Neural crest cell (in vitro differentiated cells): ENCODE measurements at regions not wholly inside any gene's neighbourhood (a gene's known extent, or its start where the extent isn't known, plus 50 kb on each side); places are given as distances from the start of the nearest gene placed in this dataset.

Source experiments
- DNase-seq: peaks from one replicate; pipeline ENCODE4 v3.0.0; 2021; ENCODE audit warnings: low read depth, mixed read lengths, low spot score
- H3K27ac Mint-ChIP-seq: one replicate; pipeline ENCODE4 v1.8.0; 2021; ENCODE audit warnings: mild to moderate bottlenecking, mixed read lengths; ENCODE audit not compliant: unreplicated experiment
- H3K27me3 Mint-ChIP-seq: 2 replicates; pipeline ENCODE4 v1.8.0; 2021; ENCODE audit warnings: low read depth, mild to moderate bottlenecking, mixed read lengths
- H3K36me3 Mint-ChIP-seq: 2 replicates; pipeline ENCODE4 v1.8.0; 2021; ENCODE audit warnings: low read depth, mild to moderate bottlenecking, mixed read lengths
- H3K4me1 Mint-ChIP-seq: 2 replicates; pipeline ENCODE4 v1.8.0; 2021; ENCODE audit warnings: mixed read lengths
- H3K4me3 Mint-ChIP-seq: one replicate; pipeline ENCODE4 v1.8.0; 2021; ENCODE audit warnings: mild to moderate bottlenecking, mixed read lengths
- H3K9me3 Mint-ChIP-seq: 2 replicates; pipeline ENCODE4 v1.8.0; 2021; ENCODE audit warnings: mixed read lengths
- TF ChIP-seq, protein P1 (sequence below): fragments of 200-600 bp; sonication (generic); conservative IDR thresholded peaks from 2 replicates; pipeline ENCODE4 v1.5.0; 2021; ENCODE audit warnings: antibody characterized with exemption, mild to moderate bottlenecking

DNA sequence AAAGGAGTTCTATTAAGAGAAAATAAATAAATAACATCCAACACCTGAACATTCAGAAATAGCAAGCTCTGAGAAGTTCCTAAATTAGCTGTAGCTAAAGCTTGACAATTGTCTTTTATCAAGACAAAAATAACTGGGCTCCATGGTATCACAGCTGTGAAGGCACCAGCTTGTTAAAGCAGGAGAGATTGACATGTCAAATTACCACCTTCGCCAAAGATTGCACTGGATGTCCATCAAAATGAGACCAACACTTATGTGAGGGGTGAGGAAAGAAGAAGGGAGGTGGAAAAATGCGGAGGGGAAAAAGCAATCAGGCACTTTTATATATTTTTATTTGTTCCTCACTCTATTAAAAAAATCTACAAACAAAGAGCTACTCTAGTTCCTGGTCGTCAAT, 1827.5 kb upstream of the RAG2 start:
- no peaks in the 10 kb centered on the region for H3K4me1 Mint-ChIP-seq
- peak overlapping the region; percentile 72 for H3K27ac Mint-ChIP-seq
- TF ChIP-seq, protein P1, sequence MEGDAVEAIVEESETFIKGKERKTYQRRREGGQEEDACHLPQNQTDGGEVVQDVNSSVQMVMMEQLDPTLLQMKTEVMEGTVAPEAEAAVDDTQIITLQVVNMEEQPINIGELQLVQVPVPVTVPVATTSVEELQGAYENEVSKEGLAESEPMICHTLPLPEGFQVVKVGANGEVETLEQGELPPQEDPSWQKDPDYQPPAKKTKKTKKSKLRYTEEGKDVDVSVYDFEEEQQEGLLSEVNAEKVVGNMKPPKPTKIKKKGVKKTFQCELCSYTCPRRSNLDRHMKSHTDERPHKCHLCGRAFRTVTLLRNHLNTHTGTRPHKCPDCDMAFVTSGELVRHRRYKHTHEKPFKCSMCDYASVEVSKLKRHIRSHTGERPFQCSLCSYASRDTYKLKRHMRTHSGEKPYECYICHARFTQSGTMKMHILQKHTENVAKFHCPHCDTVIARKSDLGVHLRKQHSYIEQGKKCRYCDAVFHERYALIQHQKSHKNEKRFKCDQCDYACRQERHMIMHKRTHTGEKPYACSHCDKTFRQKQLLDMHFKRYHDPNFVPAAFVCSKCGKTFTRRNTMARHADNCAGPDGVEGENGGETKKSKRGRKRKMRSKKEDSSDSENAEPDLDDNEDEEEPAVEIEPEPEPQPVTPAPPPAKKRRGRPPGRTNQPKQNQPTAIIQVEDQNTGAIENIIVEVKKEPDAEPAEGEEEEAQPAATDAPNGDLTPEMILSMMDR, result no peak
- H3K27me3 Mint-ChIP-seq, result no peaks in the 10 kb centered on the region
- peaks cover 2% of the 10 kb centered on the region for H3K36me3 Mint-ChIP-seq
- DNase-seq, result no peak
- H3K4me3 Mint-ChIP-seq, result no peak overlapping the region
- no peaks in the 10 kb centered on the region for H3K9me3 Mint-ChIP-seq

DNA sequence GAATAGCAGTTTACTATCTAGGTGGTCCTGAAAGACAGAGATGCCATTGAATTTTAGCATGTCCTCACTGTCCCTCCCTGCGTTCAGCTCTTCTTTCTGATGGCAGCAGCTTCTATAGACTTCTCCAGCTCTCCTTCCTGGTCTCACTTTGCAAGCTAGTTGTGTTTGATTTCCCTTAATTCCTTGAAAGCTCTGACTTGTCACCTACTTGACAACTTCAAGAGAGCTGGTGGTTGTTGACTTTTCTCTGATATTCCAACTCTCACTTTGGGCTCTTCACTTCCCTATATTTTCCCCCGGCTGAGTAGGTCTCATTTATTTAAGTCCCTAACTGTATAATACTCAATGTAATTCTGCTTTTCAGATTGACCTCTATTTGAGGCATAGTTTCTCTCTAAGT, 1825.0 kb upstream of the RAG2 start:
- H3K9me3 Mint-ChIP-seq, result peaks cover 3% of the 10 kb centered on the region
- no peaks in the 10 kb centered on the region for H3K4me1 Mint-ChIP-seq
- H3K27ac Mint-ChIP-seq, result no peak overlapping the region
- TF ChIP-seq, protein P1, result no peak
- no peak overlapping the region for H3K4me3 Mint-ChIP-seq
- no peak for DNase-seq
- peaks cover 2% of the 10 kb centered on the region for H3K36me3 Mint-ChIP-seq
- no peaks in the 10 kb centered on the region for H3K27me3 Mint-ChIP-seq

GRCh38 chr11:38416141-38416540, 1818.1 kb upstream of the RAG2 start:
- Mint-ChIP-seq H3K27ac (no peak overlapping the region), H3K27me3 (no peaks in the 10 kb centered on the region), H3K4me3 (no peak overlapping the region), H3K36me3 (peaks cover 5% of the 10 kb centered on the region), H3K4me1 (no peaks in the 10 kb centered on the region), H3K9me3 (peaks cover 8% of the 10 kb centered on the region)
- DNase-seq, result no peak
- TF ChIP-seq, protein P1, result no peak

GRCh38 chr11:38411149-38411548, 1813.1 kb upstream of the RAG2 start:
- TF ChIP-seq, protein P1, result peak; percentile 46
- Mint-ChIP-seq H3K27ac (no peak overlapping the region), H3K9me3 (peaks cover 5% of the 10 kb centered on the region), H3K27me3 (no peaks in the 10 kb centered on the region), H3K4me1 (no peaks in the 10 kb centered on the region), H3K36me3 (no peaks in the 10 kb centered on the region), H3K4me3 (no peak overlapping the region)
- no peak for DNase-seq

GRCh38 chr11:38402063-38402462, 1804.0 kb upstream of the RAG2 start:
- TF ChIP-seq, protein P1, result no peak
- Mint-ChIP-seq H3K4me1 (no peaks in the 10 kb centered on the region), H3K27me3 (no peaks in the 10 kb centered on the region), H3K36me3 (no peaks in the 10 kb centered on the region), H3K9me3 (peaks cover 15% of the 10 kb centered on the region), H3K27ac (no peak overlapping the region), H3K4me3 (no peak overlapping the region)
- no peak for DNase-seq

GRCh38 chr11:38392176-38392575, 1794.1 kb upstream of the RAG2 start:
- no peaks in the 10 kb centered on the region for H3K4me1 Mint-ChIP-seq
- DNase-seq, result no peak
- no peak overlapping the region for H3K4me3 Mint-ChIP-seq
- no peaks in the 10 kb centered on the region for H3K36me3 Mint-ChIP-seq
- peaks cover 2% of the 10 kb centered on the region for H3K9me3 Mint-ChIP-seq
- H3K27me3 Mint-ChIP-seq, result no peaks in the 10 kb centered on the region
- H3K27ac Mint-ChIP-seq, result no peak overlapping the region
- TF ChIP-seq, protein P1, result no peak
